ENCODE measurements at regions not wholly inside any gene's neighbourhood (a gene's known extent, or its start where the extent isn't known, plus 50 kb on each side); places are given as distances from the start of the nearest gene placed in this dataset.
"Not testable (repeated sequence)": the region's sequence is repeated elsewhere in the genome, so short reads cannot be mapped to it uniquely, and the experiment has no call there.

GRCh38 chr7:14967376-14967775 lies 64.8 kb upstream of the DGKB start:
- TF ChIP-seq CTCF (IDR thresholded peaks at IDR 0.05; ENCODE audit: low read depth, low read length, missing input control); NR2F2 (IDR thresholded peaks at IDR 0.05); EGR1 (IDR thresholded peaks at IDR 0.05; ENCODE audit: low read depth in 2 of 2); RXRA (IDR thresholded peaks at IDR 0.05); JUND (IDR thresholded peaks at IDR 0.05); ZBTB33 (IDR thresholded peaks at IDR 0.05); REST (IDR thresholded peaks at IDR 0.05); ATF3 (IDR thresholded peaks at IDR 0.05); SP1 (IDR thresholded peaks at IDR 0.05); FOXA1 (IDR thresholded peaks at IDR 0.05); RAD21 (IDR thresholded peaks at IDR 0.05); TAF1 (conservative IDR thresholded peaks at IDR 0.05); GABPA (IDR thresholded peaks at IDR 0.05 in 1 of 2, conservative IDR thresholded peaks at IDR 0.05 in 1 of 2); MAX (IDR thresholded peaks at IDR 0.05): not testable (repeated sequence)
